A673 (cell line): ENCODE measurements at regions not wholly inside any gene's neighbourhood (a gene's known extent, or its start where the extent isn't known, plus 50 kb on each side); places are given as distances from the start of the nearest gene placed in this dataset.
A peak's percentile ranks its signal among the peaks of the same experiment; 100 is the strongest.

Source experiments
- BruUV-seq: library from RNA; stranded (reverse); fragments of 400-500 nt; replicated peaks from 2 replicates; lab custom pipeline; 2021; lab: Mats Ljungman, UMichigan
- CTCF ChIA-PET: fragments of 300-600 bp; sonication (Branson Sonifier 250); formaldehyde crosslinking; loops from one replicate; lab custom pipeline; 2022; ENCODE audit warnings: antibody characterized with exemption; lab: Charles Lee
- POLR2A ChIA-PET: fragments of 300-600 bp; sonication (Branson Sonifier 250); formaldehyde crosslinking; loops from one replicate; lab custom pipeline; 2022; ENCODE audit warnings: antibody characterized with exemption; ENCODE audit not compliant: low non-redundant PET; lab: Charles Lee
- DNase-seq: peaks from one replicate; pipeline ENCODE4 v3.0.0-alpha.2; 2015; ENCODE audit warnings: low spot score
- H3K27ac ChIP-seq: fragments of 200-600 bp; sonication (generic); 2 replicates; pipeline ENCODE4 v1.5.1; 2016; ENCODE audit warnings: mixed run types, low read depth, mild to moderate bottlenecking, mixed read lengths, antibody characterized with exemption, low read length; ENCODE audit not compliant: poor library complexity, severe bottlenecking
- H3K27me3 ChIP-seq: fragments of 200-600 bp; sonication (generic); replicated peaks from 2 replicates; pipeline ENCODE4 v1.6.1; 2017; ENCODE audit warnings: mixed run types, low read depth, mild to moderate bottlenecking, mixed read lengths, antibody characterized with exemption, low read length; ENCODE audit not compliant: insufficient read depth, poor library complexity
- H3K36me3 ChIP-seq: fragments of 200-600 bp; sonication (generic); 2 replicates; pipeline ENCODE4 v1.6.1; 2016; ENCODE audit warnings: mixed run types, mild to moderate bottlenecking, mixed read lengths, antibody characterized with exemption, low read length; ENCODE audit not compliant: insufficient read depth, poor library complexity, severe bottlenecking
- H3K4me1 ChIP-seq: fragments of 200-600 bp; sonication (generic); 2 replicates; pipeline ENCODE4 v1.6.1; 2017; ENCODE audit warnings: mixed run types, mild to moderate bottlenecking, mixed read lengths, antibody characterized with exemption, low read length; ENCODE audit not compliant: insufficient read depth, poor library complexity, severe bottlenecking
- H3K4me3 ChIP-seq: fragments of 200-600 bp; sonication (generic); 2 replicates; pipeline ENCODE4 v1.5.1; 2016; ENCODE audit warnings: low read depth, mixed run types, mild to moderate bottlenecking, mixed read lengths, low read length; ENCODE audit not compliant: poor library complexity, severe bottlenecking
- H3K9me3 ChIP-seq: fragments of 200-600 bp; sonication (generic); 2 replicates; pipeline ENCODE4 v1.6.1; 2016; ENCODE audit warnings: mixed run types, low read depth, mild to moderate bottlenecking, mixed read lengths, antibody characterized with exemption, low read length; ENCODE audit not compliant: poor library complexity, severe bottlenecking
- EZH2 ChIP-seq: fragments of 200-600 bp; sonication (generic); IDR thresholded peaks from 2 replicates; pipeline ENCODE4 v1.6.1; 2017; ENCODE audit warnings: borderline replicate concordance, low read depth, mild to moderate bottlenecking, mixed read lengths, antibody characterized with exemption, low read length; ENCODE audit not compliant: poor library complexity, severe bottlenecking
- intact Hi-C: fragments of 100-400 bp; cut with micrococcal nuclease; formaldehyde crosslinking; loops from one replicate; pipeline ENCODE4 v1.10.0; 2022; ENCODE audit not compliant: unreplicated experiment
- TF ChIP-seq, protein P1 (sequence below): fragments of 300-800, 200-600 bp; sonication (generic); conservative IDR thresholded peaks from 2 replicates; pipeline ENCODE4 v1.5.1; 2017; ENCODE audit warnings: low read depth, mild to moderate bottlenecking, antibody characterized with exemption, low read length, moderate library complexity, mixed read lengths

DNA sequence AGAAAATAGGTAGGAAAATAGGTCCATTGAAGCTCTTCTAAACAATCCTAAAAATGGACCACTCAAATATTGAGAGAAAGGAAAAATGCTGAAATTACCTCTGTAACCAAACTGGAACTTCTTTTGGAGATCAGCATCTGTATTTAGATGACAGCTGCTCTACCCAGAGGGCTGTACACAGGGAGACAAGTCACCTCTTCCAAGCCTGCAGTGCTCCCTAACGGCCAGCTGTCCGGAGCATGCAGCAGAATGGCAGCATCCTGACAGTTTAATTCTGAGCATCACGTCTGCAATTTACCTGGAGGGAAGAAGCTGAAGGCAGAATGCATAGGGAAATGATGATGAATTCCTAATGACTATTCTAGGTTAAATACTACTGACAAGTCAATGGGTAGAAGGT lies 62.8 kb upstream of the DIAPH3 start:
- POLR2A ChIA-PET, result no interaction called here
- Histone ChIP-seq H3K9me3 (no peaks in the 10 kb centered on the region), H3K4me3 (no peak overlapping the region), H3K36me3 (no peaks in the 10 kb centered on the region), H3K27me3 (no peaks in the 10 kb centered on the region), H3K27ac (no peak overlapping the region), H3K4me1 (peaks cover 21% of the 10 kb centered on the region)
- intact Hi-C loops, result no loop called here
- CTCF ChIA-PET, result no interaction called here
- no peak for DNase-seq
- BruUV-seq, result no TSS peak
- TF ChIP-seq, protein P1, sequence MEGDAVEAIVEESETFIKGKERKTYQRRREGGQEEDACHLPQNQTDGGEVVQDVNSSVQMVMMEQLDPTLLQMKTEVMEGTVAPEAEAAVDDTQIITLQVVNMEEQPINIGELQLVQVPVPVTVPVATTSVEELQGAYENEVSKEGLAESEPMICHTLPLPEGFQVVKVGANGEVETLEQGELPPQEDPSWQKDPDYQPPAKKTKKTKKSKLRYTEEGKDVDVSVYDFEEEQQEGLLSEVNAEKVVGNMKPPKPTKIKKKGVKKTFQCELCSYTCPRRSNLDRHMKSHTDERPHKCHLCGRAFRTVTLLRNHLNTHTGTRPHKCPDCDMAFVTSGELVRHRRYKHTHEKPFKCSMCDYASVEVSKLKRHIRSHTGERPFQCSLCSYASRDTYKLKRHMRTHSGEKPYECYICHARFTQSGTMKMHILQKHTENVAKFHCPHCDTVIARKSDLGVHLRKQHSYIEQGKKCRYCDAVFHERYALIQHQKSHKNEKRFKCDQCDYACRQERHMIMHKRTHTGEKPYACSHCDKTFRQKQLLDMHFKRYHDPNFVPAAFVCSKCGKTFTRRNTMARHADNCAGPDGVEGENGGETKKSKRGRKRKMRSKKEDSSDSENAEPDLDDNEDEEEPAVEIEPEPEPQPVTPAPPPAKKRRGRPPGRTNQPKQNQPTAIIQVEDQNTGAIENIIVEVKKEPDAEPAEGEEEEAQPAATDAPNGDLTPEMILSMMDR, result 0 out of 2 replicates have a peak, but pooled peaks have one; percentile 15
- no peak for TF ChIP-seq EZH2

DNA sequence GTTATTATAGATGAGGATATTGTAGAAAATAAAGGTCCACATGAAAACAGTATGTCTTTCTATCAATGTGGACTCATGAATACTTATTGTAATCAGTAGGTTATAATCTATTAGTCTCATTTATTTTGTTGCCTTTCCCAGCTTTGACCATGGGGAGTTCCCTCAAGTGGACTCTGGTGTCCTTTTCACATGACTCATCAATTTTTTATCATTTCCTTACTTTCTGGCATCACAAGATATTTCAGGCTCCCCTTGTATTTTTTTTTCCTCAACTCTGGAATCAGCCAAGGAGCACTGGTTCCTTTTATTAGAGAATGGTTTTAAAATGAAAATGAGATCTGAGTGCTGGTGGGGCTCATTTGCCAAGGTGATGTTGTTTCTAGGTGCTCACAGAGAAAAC lies 63.4 kb upstream of the DIAPH3 start:
- no TSS peak for BruUV-seq
- ChIA-PET CTCF (no interaction called here), POLR2A (no interaction called here)
- no peak for TF ChIP-seq EZH2
- TF ChIP-seq, protein P1, result no peak
- DNase-seq, result no peak
- no peak overlapping the region for H3K27ac ChIP-seq
- H3K4me3 ChIP-seq, result no peak overlapping the region
- no peaks in the 10 kb centered on the region for H3K36me3 ChIP-seq
- H3K9me3 ChIP-seq, result no peaks in the 10 kb centered on the region
- H3K4me1 ChIP-seq, result peaks cover 21% of the 10 kb centered on the region
- intact Hi-C loops, result no loop called here
- H3K27me3 ChIP-seq, result no peaks in the 10 kb centered on the region

DNA sequence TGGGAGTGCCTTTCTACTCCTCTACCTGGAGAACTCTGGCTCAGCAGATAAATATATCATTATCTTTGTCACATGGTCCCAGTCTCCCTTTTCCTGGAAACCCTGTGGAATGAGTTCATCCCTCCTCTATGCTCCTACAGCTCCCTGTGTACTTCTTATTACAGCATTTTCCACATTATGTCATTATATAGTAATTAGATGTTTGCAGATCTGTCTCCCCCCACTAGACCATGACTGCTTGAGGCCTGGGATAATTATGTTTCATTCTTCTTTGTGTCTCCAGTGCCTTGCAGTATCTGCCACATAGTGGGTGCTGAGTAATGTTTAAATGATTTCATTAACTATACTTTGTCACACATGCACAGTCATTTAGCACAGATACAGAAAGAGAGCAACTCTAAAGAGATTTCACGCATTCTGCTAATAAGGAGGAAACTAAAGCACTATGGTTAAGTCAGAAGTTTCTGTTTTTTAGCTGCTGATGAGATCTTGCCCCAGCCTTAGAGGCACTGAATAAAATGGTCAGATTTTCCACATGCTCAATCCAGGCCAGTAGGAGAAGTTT lies 66.1 kb upstream of the DIAPH3 start:
- ChIA-PET POLR2A (interaction anchor here (0.5 kb wide), 1 partner anchor 130 kb away, joined by 4 read pairs; no protein-coding TSS in a partner anchor), CTCF (no interaction called here)
- intact Hi-C loops, result no loop called here
- Histone ChIP-seq H3K27me3 (no peaks in the 10 kb centered on the region), H3K9me3 (no peaks in the 10 kb centered on the region), H3K4me1 (peaks cover 21% of the 10 kb centered on the region), H3K27ac (peak overlapping the region; percentile 12), H3K4me3 (no peak overlapping the region), H3K36me3 (no peaks in the 10 kb centered on the region)
- BruUV-seq, result no TSS peak
- peak; percentile 71 for DNase-seq
- TF ChIP-seq EZH2, result no peak
- TF ChIP-seq, protein P1, result no peak
